HG03103 (cell line): ENCODE measurements at regions not wholly inside any gene's neighbourhood (a gene's known extent, or its start where the extent isn't known, plus 50 kb on each side); places are given as distances from the start of the nearest gene placed in this dataset.
A peak's percentile ranks its signal among the peaks of the same experiment; 100 is the strongest.

ENCODE experiments used
- ATAC-seq: cut with Tn5 transposase; IDR thresholded peaks from one replicate; pipeline ENCODE4 v1.9.1; 2021; ENCODE audit warnings: low read depth; ENCODE audit not compliant: unreplicated experiment

- peak; percentile 77 for ATAC-seq
Observed at GRCh38 chr9:109880276-109881169, 100.5 kb downstream of the PALM2AKAP2 start.

- no peak for ATAC-seq
Observed at GRCh38 chr9:109883623-109884022, 103.6 kb downstream of the PALM2AKAP2 start.

GRCh38 chr9:109886041-109886440 is 106.0 kb downstream of the PALM2AKAP2 start:
- ATAC-seq, result no peak

- no peak for ATAC-seq
Observed at GRCh38 chr9:109886617-109887016, 106.6 kb downstream of the PALM2AKAP2 start.

GRCh38 chr9:109887079-109887478 is 107.1 kb downstream of the PALM2AKAP2 start:
- ATAC-seq, result no peak

- ATAC-seq, result no peak
Observed at GRCh38 chr9:109888695-109889094, 108.7 kb downstream of the PALM2AKAP2 start.

GRCh38 chr9:109889456-109889855 is 109.5 kb downstream of the PALM2AKAP2 start:
- no peak for ATAC-seq

GRCh38 chr9:109893241-109893640 is 113.2 kb downstream of the PALM2AKAP2 start:
- ATAC-seq, result peak; percentile 36

GRCh38 chr9:109894473-109894872 is 114.5 kb downstream of the PALM2AKAP2 start:
- ATAC-seq, result no peak

- ATAC-seq, result peak; percentile 68
Observed at GRCh38 chr9:109894921-109895758, 115.1 kb downstream of the PALM2AKAP2 start.

GRCh38 chr9:109901201-109901600 is 121.2 kb downstream of the PALM2AKAP2 start:
- no peak for ATAC-seq

GRCh38 chr9:109903515-109904138 is 123.6 kb downstream of the PALM2AKAP2 start:
- ATAC-seq, result no peak

- ATAC-seq, result no peak
Observed at GRCh38 chr9:109904666-109905065, 124.7 kb downstream of the PALM2AKAP2 start.

- no peak for ATAC-seq
Observed at GRCh38 chr9:109905472-109905871, 125.5 kb downstream of the PALM2AKAP2 start.

GRCh38 chr9:109906766-109907382 is 126.9 kb downstream of the PALM2AKAP2 start:
- ATAC-seq, result no peak

GRCh38 chr9:109907400-109907799 is 127.4 kb downstream of the PALM2AKAP2 start:
- peak; percentile 76 for ATAC-seq

GRCh38 chr9:109907810-109908458 is 127.9 kb downstream of the PALM2AKAP2 start:
- no peak for ATAC-seq

GRCh38 chr9:109908459-109909390 is 128.7 kb downstream of the PALM2AKAP2 start:
- ATAC-seq, result no peak
